HCT116 (cell line): ENCODE measurements at regions not wholly inside any gene's neighbourhood (a gene's known extent, or its start where the extent isn't known, plus 50 kb on each side); places are given as distances from the start of the nearest gene placed in this dataset.

Experiments used
- CBX3 ChIP-seq: IDR thresholded peaks from 2 replicates; pipeline ENCODE4 v1.6.1; 2012; ENCODE audit warnings: low read depth
- CEBPB ChIP-seq: IDR thresholded peaks from 2 replicates; pipeline ENCODE4 v1.6.1; 2012; ENCODE audit warnings: low read depth
- EGR1 ChIP-seq: IDR thresholded peaks from 2 replicates; pipeline ENCODE4 v1.6.1; 2012; ENCODE audit warnings: low read depth
- ELF1 ChIP-seq: IDR thresholded peaks from 2 replicates; pipeline ENCODE4 v1.6.1; 2012; ENCODE audit warnings: low read depth, borderline replicate concordance
- EZH2 ChIP-seq: fragments of 200-600 bp; sonication (generic); IDR thresholded peaks from 2 replicates; pipeline ENCODE4 v1.6.1; 2017; ENCODE audit warnings: antibody characterized with exemption, mixed run types
- EZH2phosphoT487 ChIP-seq: fragments of 200-600 bp; IDR thresholded peaks from 2 replicates; pipeline ENCODE4 v1.6.1; 2018; ENCODE audit warnings: antibody characterized with exemption, borderline replicate concordance
- POLR2A ChIP-seq: IDR thresholded peaks from 2 replicates; pipeline ENCODE4 v1.7.0; 2011; ENCODE audit warnings: borderline replicate concordance; ENCODE audit not compliant: insufficient read depth, insufficient read length; ENCODE audit errors: extremely low read depth
- POLR2AphosphoS5 ChIP-seq: IDR thresholded peaks from 2 replicates; pipeline ENCODE4 v1.6.1; 2011; ENCODE audit warnings: mild to moderate bottlenecking, low read depth, low read length, moderate library complexity
- SRF ChIP-seq: IDR thresholded peaks from 2 replicates; pipeline ENCODE4 v1.6.1; 2012; ENCODE audit warnings: low read depth
- YY1 ChIP-seq: IDR thresholded peaks from 2 replicates; pipeline ENCODE4 v1.6.1; 2011; ENCODE audit warnings: low read length, low read depth, moderate library complexity, mild to moderate bottlenecking; ENCODE audit not compliant: insufficient replicate concordance; ENCODE audit errors: extremely low read depth
- ZFX ChIP-seq: fragments of 450-650 bp; IDR thresholded peaks from 2 replicates; pipeline ENCODE4 v1.6.1; 2017
- TF ChIP-seq, protein P1 (sequence below), 3 experiments: fragments of 200-600 bp in 1 of 3; sonication (generic) in 1 of 3; IDR thresholded peaks in 2 of 3; conservative IDR thresholded peaks in 1 of 3; 2 replicates each; pipeline ENCODE4 v1.5.1; 2012 to 2017; ENCODE audit warnings: low read depth in 2 of 3, low read length in 2 of 3, antibody characterized with exemption in 1 of 3, borderline replicate concordance in 1 of 3, control low read depth in 1 of 3, mild to moderate bottlenecking in 1 of 3, mixed read lengths in 1 of 3, mixed run types in 1 of 3, moderate library complexity in 1 of 3; ENCODE audit not compliant: insufficient read depth in 1 of 3
- TF ChIP-seq, protein P2 (sequence below): IDR thresholded peaks from 2 replicates; pipeline ENCODE4 v1.6.1; 2012; ENCODE audit warnings: low read depth

DNA sequence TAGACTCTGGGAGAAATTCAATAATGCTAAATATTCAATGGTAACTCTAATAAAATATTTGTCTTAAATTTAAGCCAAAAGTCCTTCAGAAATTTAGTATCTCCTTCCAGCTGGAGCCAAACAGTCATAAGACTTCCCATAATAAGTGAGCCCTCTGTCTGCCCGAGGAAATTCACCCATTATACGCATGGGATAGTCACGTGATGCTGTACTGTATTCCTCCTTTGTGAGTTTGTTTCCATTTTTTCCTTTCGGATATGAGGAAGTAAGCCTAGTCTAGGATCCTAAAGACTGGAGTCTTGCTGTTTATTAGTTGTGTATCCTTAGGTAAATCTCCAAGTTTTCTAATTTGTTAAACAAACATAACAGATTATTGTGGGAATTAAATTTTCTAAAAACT, 110.4 kb upstream of the PLAAT1 start:
- TF ChIP-seq, protein P1, sequence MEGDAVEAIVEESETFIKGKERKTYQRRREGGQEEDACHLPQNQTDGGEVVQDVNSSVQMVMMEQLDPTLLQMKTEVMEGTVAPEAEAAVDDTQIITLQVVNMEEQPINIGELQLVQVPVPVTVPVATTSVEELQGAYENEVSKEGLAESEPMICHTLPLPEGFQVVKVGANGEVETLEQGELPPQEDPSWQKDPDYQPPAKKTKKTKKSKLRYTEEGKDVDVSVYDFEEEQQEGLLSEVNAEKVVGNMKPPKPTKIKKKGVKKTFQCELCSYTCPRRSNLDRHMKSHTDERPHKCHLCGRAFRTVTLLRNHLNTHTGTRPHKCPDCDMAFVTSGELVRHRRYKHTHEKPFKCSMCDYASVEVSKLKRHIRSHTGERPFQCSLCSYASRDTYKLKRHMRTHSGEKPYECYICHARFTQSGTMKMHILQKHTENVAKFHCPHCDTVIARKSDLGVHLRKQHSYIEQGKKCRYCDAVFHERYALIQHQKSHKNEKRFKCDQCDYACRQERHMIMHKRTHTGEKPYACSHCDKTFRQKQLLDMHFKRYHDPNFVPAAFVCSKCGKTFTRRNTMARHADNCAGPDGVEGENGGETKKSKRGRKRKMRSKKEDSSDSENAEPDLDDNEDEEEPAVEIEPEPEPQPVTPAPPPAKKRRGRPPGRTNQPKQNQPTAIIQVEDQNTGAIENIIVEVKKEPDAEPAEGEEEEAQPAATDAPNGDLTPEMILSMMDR (IDR thresholded peaks at IDR 0.05 in 2 of 3, conservative IDR thresholded peaks at IDR 0.05 in 1 of 3; ENCODE audit: borderline replicate concordance in 1 of 3, insufficient read depth in 1 of 3, low read depth in 2 of 3, low read length in 2 of 3), result no peak
- TF ChIP-seq, protein P2, sequence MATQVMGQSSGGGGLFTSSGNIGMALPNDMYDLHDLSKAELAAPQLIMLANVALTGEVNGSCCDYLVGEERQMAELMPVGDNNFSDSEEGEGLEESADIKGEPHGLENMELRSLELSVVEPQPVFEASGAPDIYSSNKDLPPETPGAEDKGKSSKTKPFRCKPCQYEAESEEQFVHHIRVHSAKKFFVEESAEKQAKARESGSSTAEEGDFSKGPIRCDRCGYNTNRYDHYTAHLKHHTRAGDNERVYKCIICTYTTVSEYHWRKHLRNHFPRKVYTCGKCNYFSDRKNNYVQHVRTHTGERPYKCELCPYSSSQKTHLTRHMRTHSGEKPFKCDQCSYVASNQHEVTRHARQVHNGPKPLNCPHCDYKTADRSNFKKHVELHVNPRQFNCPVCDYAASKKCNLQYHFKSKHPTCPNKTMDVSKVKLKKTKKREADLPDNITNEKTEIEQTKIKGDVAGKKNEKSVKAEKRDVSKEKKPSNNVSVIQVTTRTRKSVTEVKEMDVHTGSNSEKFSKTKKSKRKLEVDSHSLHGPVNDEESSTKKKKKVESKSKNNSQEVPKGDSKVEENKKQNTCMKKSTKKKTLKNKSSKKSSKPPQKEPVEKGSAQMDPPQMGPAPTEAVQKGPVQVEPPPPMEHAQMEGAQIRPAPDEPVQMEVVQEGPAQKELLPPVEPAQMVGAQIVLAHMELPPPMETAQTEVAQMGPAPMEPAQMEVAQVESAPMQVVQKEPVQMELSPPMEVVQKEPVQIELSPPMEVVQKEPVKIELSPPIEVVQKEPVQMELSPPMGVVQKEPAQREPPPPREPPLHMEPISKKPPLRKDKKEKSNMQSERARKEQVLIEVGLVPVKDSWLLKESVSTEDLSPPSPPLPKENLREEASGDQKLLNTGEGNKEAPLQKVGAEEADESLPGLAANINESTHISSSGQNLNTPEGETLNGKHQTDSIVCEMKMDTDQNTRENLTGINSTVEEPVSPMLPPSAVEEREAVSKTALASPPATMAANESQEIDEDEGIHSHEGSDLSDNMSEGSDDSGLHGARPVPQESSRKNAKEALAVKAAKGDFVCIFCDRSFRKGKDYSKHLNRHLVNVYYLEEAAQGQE, result no peak
- TF ChIP-seq POLR2AphosphoS5 (no peak), EZH2phosphoT487 (no peak), POLR2A (no peak), YY1 (no peak), ZFX (no peak), EZH2 (no peak), EGR1 (no peak), CBX3 (no peak), CEBPB (no peak), SRF (no peak), ELF1 (no peak)
